ENCODE measurements at regions not wholly inside any gene's neighbourhood (a gene's known extent, or its start where the extent isn't known, plus 50 kb on each side); places are given as distances from the start of the nearest gene placed in this dataset.

- H3K27me3 ChIP-seq (replicated peaks; ENCODE audit: insufficient read depth): no peaks in the 10 kb centered on the region
- H3K27ac ChIP-seq: no peak overlapping the region
- no peaks in the 10 kb centered on the region for H3K4me1 ChIP-seq (ENCODE audit: insufficient read depth)
- H3K9ac ChIP-seq: no peak overlapping the region
- H3F3A ChIP-seq (ENCODE audit: insufficient read depth): no peaks in the 10 kb centered on the region
- WGBS, 2 experiments (ENCODE audit: low coverage in 1 of 2, low lambda C conversion rate in 2 of 2, missing lambda C conversion rate in 2 of 2): 10% methylated on average over 4 of the region's 4 CpGs
- H3K79me2 ChIP-seq (ENCODE audit: insufficient read depth): no peaks in the 10 kb centered on the region
- no peak for DNase-seq
- no peak overlapping the region for H3K4me2 ChIP-seq (ENCODE audit: unreplicated experiment)
- no peak for TF ChIP-seq EZH2phosphoT487 (IDR thresholded peaks at IDR 0.05; ENCODE audit: insufficient read depth, low read depth)
- no peak for TF ChIP-seq EZH2 (IDR thresholded peaks at IDR 0.05; ENCODE audit: insufficient read depth, poor library complexity, severe bottlenecking)
- in situ Hi-C loops (cut with MboI): no loop called here
- no peak overlapping the region for H3K4me3 ChIP-seq
- no peaks in the 10 kb centered on the region for H3K9me3 ChIP-seq (ENCODE audit: low read depth)
- no peaks in the 10 kb centered on the region for H3K36me3 ChIP-seq (ENCODE audit: low read depth)
- H3K9me2 ChIP-seq (ENCODE audit: insufficient read depth): no peaks in the 10 kb centered on the region
- H2AFZ ChIP-seq: no peak overlapping the region
- no peaks in the 10 kb centered on the region for H4K20me1 ChIP-seq (ENCODE audit: insufficient read depth)
Observed at GRCh38 chr6:120279466-120280167, 930.1 kb upstream of the MAN1A1 start.

- WGBS, 2 experiments (ENCODE audit: low coverage in 1 of 2, low lambda C conversion rate in 2 of 2, missing lambda C conversion rate in 2 of 2): 5 to 6% methylated on average over 2 of the region's 2 CpGs
- Histone ChIP-seq H3K9me2 (ENCODE audit: insufficient read depth) (no peaks in the 10 kb centered on the region), H3K4me1 (ENCODE audit: insufficient read depth) (no peaks in the 10 kb centered on the region), H3K27ac (no peak overlapping the region), H3K4me3 (no peak overlapping the region), H3K79me2 (ENCODE audit: insufficient read depth) (no peaks in the 10 kb centered on the region), H3F3A (ENCODE audit: insufficient read depth) (no peaks in the 10 kb centered on the region), H4K20me1 (ENCODE audit: insufficient read depth) (no peaks in the 10 kb centered on the region), H3K27me3 (replicated peaks; ENCODE audit: insufficient read depth) (no peaks in the 10 kb centered on the region), H3K4me2 (ENCODE audit: unreplicated experiment) (no peak overlapping the region), H3K9me3 (ENCODE audit: low read depth) (no peaks in the 10 kb centered on the region), H2AFZ (no peak overlapping the region), H3K36me3 (ENCODE audit: low read depth) (no peaks in the 10 kb centered on the region), H3K9ac (no peak overlapping the region)
- no peak for DNase-seq
- TF ChIP-seq EZH2 (IDR thresholded peaks at IDR 0.05; ENCODE audit: insufficient read depth, poor library complexity, severe bottlenecking) (no peak), EZH2phosphoT487 (IDR thresholded peaks at IDR 0.05; ENCODE audit: insufficient read depth, low read depth) (no peak)
- in situ Hi-C loops (cut with MboI): no loop called here
Observed at GRCh38 chr6:120278689-120279396, 929.3 kb upstream of the MAN1A1 start.

GRCh38 chr6:120274547-120274946 is 925.0 kb upstream of the MAN1A1 start:
- H3K79me2 ChIP-seq (ENCODE audit: insufficient read depth): no peaks in the 10 kb centered on the region
- H4K20me1 ChIP-seq (ENCODE audit: insufficient read depth): no peaks in the 10 kb centered on the region
- DNase-seq: no peak
- in situ Hi-C loops (cut with MboI): no loop called here
- no peaks in the 10 kb centered on the region for H3K36me3 ChIP-seq (ENCODE audit: low read depth)
- WGBS, 2 experiments (ENCODE audit: low coverage in 1 of 2, low lambda C conversion rate in 2 of 2, missing lambda C conversion rate in 2 of 2): 19 to 25% methylated on average over 2 of the region's 2 CpGs
- H3K4me2 ChIP-seq (ENCODE audit: unreplicated experiment): no peak overlapping the region
- H3K27me3 ChIP-seq (replicated peaks; ENCODE audit: insufficient read depth): no peaks in the 10 kb centered on the region
- no peaks in the 10 kb centered on the region for H3K9me2 ChIP-seq (ENCODE audit: insufficient read depth)
- no peaks in the 10 kb centered on the region for H3K4me1 ChIP-seq (ENCODE audit: insufficient read depth)
- no peak overlapping the region for H3K27ac ChIP-seq
- no peaks in the 10 kb centered on the region for H3F3A ChIP-seq (ENCODE audit: insufficient read depth)
- no peaks in the 10 kb centered on the region for H3K9me3 ChIP-seq (ENCODE audit: low read depth)
- H2AFZ ChIP-seq: no peak overlapping the region
- H3K4me3 ChIP-seq: no peak overlapping the region
- no peak overlapping the region for H3K9ac ChIP-seq
- TF ChIP-seq EZH2phosphoT487 (IDR thresholded peaks at IDR 0.05; ENCODE audit: insufficient read depth, low read depth) (no peak), EZH2 (IDR thresholded peaks at IDR 0.05; ENCODE audit: insufficient read depth, poor library complexity, severe bottlenecking) (no peak)

- Histone ChIP-seq H3K9me2 (ENCODE audit: insufficient read depth) (no peaks in the 10 kb centered on the region), H2AFZ (no peak overlapping the region), H3K27me3 (replicated peaks; ENCODE audit: insufficient read depth) (no peaks in the 10 kb centered on the region), H3F3A (ENCODE audit: insufficient read depth) (no peaks in the 10 kb centered on the region), H3K4me2 (ENCODE audit: unreplicated experiment) (no peak overlapping the region), H3K27ac (no peak overlapping the region), H3K9me3 (ENCODE audit: low read depth) (no peaks in the 10 kb centered on the region), H3K79me2 (ENCODE audit: insufficient read depth) (no peaks in the 10 kb centered on the region), H4K20me1 (ENCODE audit: insufficient read depth) (no peaks in the 10 kb centered on the region), H3K36me3 (ENCODE audit: low read depth) (no peaks in the 10 kb centered on the region), H3K9ac (no peak overlapping the region), H3K4me3 (no peak overlapping the region), H3K4me1 (ENCODE audit: insufficient read depth) (no peaks in the 10 kb centered on the region)
- DNase-seq: no peak
- TF ChIP-seq EZH2 (IDR thresholded peaks at IDR 0.05; ENCODE audit: insufficient read depth, poor library complexity, severe bottlenecking): no peak
- TF ChIP-seq EZH2phosphoT487 (IDR thresholded peaks at IDR 0.05; ENCODE audit: insufficient read depth, low read depth): no peak
- in situ Hi-C loops (cut with MboI): no loop called here
- 40 to 45% methylated on average over 3 of the region's 3 CpGs for WGBS, 2 experiments (ENCODE audit: low coverage in 1 of 2, low lambda C conversion rate in 2 of 2, missing lambda C conversion rate in 2 of 2)
Observed at GRCh38 chr6:120273411-120273810, 923.9 kb upstream of the MAN1A1 start.
